ENCODE measurements at regions not wholly inside any gene's neighbourhood (a gene's known extent, or its start where the extent isn't known, plus 50 kb on each side); places are given as distances from the start of the nearest gene placed in this dataset.

GRCh38 chr1:191155178-191155577, 677.5 kb upstream of the BRINP3 start:
- Histone ChIP-seq H3K36me3 (ENCODE audit: insufficient read depth, low read length) (no peaks in the 10 kb centered on the region), H3K4me1 (ENCODE audit: insufficient read depth, low read length) (no peaks in the 10 kb centered on the region), H3K4me3 (ENCODE audit: insufficient read depth, low read depth, low read length) (no peak overlapping the region), H3K4me2 (ENCODE audit: low read length) (no peak overlapping the region), H3K9me3 (ENCODE audit: insufficient read depth, low read depth, low read length) (no peaks in the 10 kb centered on the region), H4K20me1 (ENCODE audit: insufficient read depth, low read length) (no peaks in the 10 kb centered on the region), H2AFZ (ENCODE audit: low read depth, low read length) (no peak overlapping the region), H3K9ac (ENCODE audit: low read length) (no peak overlapping the region), H3K27me3 (ENCODE audit: insufficient read depth, low read length) (no peaks in the 10 kb centered on the region), H3K79me2 (ENCODE audit: insufficient read depth, low read length) (no peaks in the 10 kb centered on the region), H3K27ac (ENCODE audit: low read depth, low read length) (no peak overlapping the region)
- TF ChIP-seq EZH2 (IDR thresholded peaks at IDR 0.05; ENCODE audit: insufficient read depth, low read length) (no peak), CTCF (IDR thresholded peaks at IDR 0.05; ENCODE audit: insufficient read depth, low read depth, low read length) (no peak)
- Mint-ChIP-seq H3K36me3 (ENCODE audit: low read depth, unreplicated experiment) (no peaks in the 10 kb centered on the region), H3K9me3 (ENCODE audit: unreplicated experiment) (no peaks in the 10 kb centered on the region), H3K27ac (ENCODE audit: unreplicated experiment) (no peak overlapping the region), H3K4me3 (ENCODE audit: unreplicated experiment) (no peak overlapping the region), H3K27me3 (ENCODE audit: low read depth, unreplicated experiment) (no peaks in the 10 kb centered on the region), H3K4me1 (ENCODE audit: low read depth, unreplicated experiment) (no peaks in the 10 kb centered on the region)
- no peak for FAIRE-seq
- no peak for DNase-seq (ENCODE audit: low read depth)

- H3K4me1 ChIP-seq (ENCODE audit: insufficient read depth, low read length) = no peaks in the 10 kb centered on the region
- no peak overlapping the region for H3K4me3 ChIP-seq (ENCODE audit: insufficient read depth, low read depth, low read length)
- H3K36me3 Mint-ChIP-seq (ENCODE audit: low read depth, unreplicated experiment) = no peaks in the 10 kb centered on the region
- no peak overlapping the region for H3K4me3 Mint-ChIP-seq (ENCODE audit: unreplicated experiment)
- H3K36me3 ChIP-seq (ENCODE audit: insufficient read depth, low read length) = no peaks in the 10 kb centered on the region
- no peak for TF ChIP-seq CTCF (IDR thresholded peaks at IDR 0.05; ENCODE audit: insufficient read depth, low read depth, low read length)
- no peak for TF ChIP-seq EZH2 (IDR thresholded peaks at IDR 0.05; ENCODE audit: insufficient read depth, low read length)
- no peaks in the 10 kb centered on the region for H4K20me1 ChIP-seq (ENCODE audit: insufficient read depth, low read length)
- H3K27ac Mint-ChIP-seq (ENCODE audit: unreplicated experiment) = no peak overlapping the region
- no peaks in the 10 kb centered on the region for H3K4me1 Mint-ChIP-seq (ENCODE audit: low read depth, unreplicated experiment)
- DNase-seq (ENCODE audit: low read depth) = no peak
- no peak overlapping the region for H2AFZ ChIP-seq (ENCODE audit: low read depth, low read length)
- H3K9me3 Mint-ChIP-seq (ENCODE audit: unreplicated experiment) = no peaks in the 10 kb centered on the region
- no peak overlapping the region for H3K27ac ChIP-seq (ENCODE audit: low read depth, low read length)
- no peak for FAIRE-seq
- no peaks in the 10 kb centered on the region for H3K79me2 ChIP-seq (ENCODE audit: insufficient read depth, low read length)
- no peaks in the 10 kb centered on the region for H3K27me3 ChIP-seq (ENCODE audit: insufficient read depth, low read length)
- H3K9ac ChIP-seq (ENCODE audit: low read length) = no peak overlapping the region
- H3K27me3 Mint-ChIP-seq (ENCODE audit: low read depth, unreplicated experiment) = no peaks in the 10 kb centered on the region
- no peak overlapping the region for H3K4me2 ChIP-seq (ENCODE audit: low read length)
- no peaks in the 10 kb centered on the region for H3K9me3 ChIP-seq (ENCODE audit: insufficient read depth, low read depth, low read length)
Observed at GRCh38 chr1:191160837-191161236, 683.2 kb upstream of the BRINP3 start.

GRCh38 chr1:191162762-191163161, 685.1 kb upstream of the BRINP3 start:
- Histone ChIP-seq H2AFZ (ENCODE audit: low read depth, low read length) (no peak overlapping the region), H3K79me2 (ENCODE audit: insufficient read depth, low read length) (no peaks in the 10 kb centered on the region), H3K27ac (ENCODE audit: low read depth, low read length) (no peak overlapping the region), H3K27me3 (ENCODE audit: insufficient read depth, low read length) (no peaks in the 10 kb centered on the region), H3K4me2 (ENCODE audit: low read length) (no peak overlapping the region), H4K20me1 (ENCODE audit: insufficient read depth, low read length) (no peaks in the 10 kb centered on the region), H3K9me3 (ENCODE audit: insufficient read depth, low read depth, low read length) (no peaks in the 10 kb centered on the region), H3K4me1 (ENCODE audit: insufficient read depth, low read length) (no peaks in the 10 kb centered on the region), H3K9ac (ENCODE audit: low read length) (no peak overlapping the region), H3K4me3 (ENCODE audit: insufficient read depth, low read depth, low read length) (no peak overlapping the region), H3K36me3 (ENCODE audit: insufficient read depth, low read length) (no peaks in the 10 kb centered on the region)
- FAIRE-seq (no peak), DNase-seq (ENCODE audit: low read depth) (no peak)
- Mint-ChIP-seq H3K4me1 (ENCODE audit: low read depth, unreplicated experiment) (no peaks in the 10 kb centered on the region), H3K27ac (ENCODE audit: unreplicated experiment) (no peak overlapping the region), H3K4me3 (ENCODE audit: unreplicated experiment) (no peak overlapping the region), H3K27me3 (ENCODE audit: low read depth, unreplicated experiment) (no peaks in the 10 kb centered on the region), H3K9me3 (ENCODE audit: unreplicated experiment) (no peaks in the 10 kb centered on the region), H3K36me3 (ENCODE audit: low read depth, unreplicated experiment) (no peaks in the 10 kb centered on the region)
- no peak for TF ChIP-seq EZH2 (IDR thresholded peaks at IDR 0.05; ENCODE audit: insufficient read depth, low read length)
- no peak for TF ChIP-seq CTCF (IDR thresholded peaks at IDR 0.05; ENCODE audit: insufficient read depth, low read depth, low read length)
